Upper lobe of left lung (tissue), 6 donors: ENCODE measurements at regions not wholly inside any gene's neighbourhood (a gene's known extent, or its start where the extent isn't known, plus 50 kb on each side); places are given as distances from the start of the nearest gene placed in this dataset.

Source experiments
- ATAC-seq, 2 donors: fragments of 200-7000 bp; cut with Tn5 transposase; one replicate each; pipeline ENCODE4 v1.9.1; 2022; ENCODE audit warnings: mild to moderate bottlenecking in 2 of 2, moderate library complexity in 2 of 2; ENCODE audit not compliant: low FRiP score in 2 of 2
- DNase-seq, 2 donors: peaks; one replicate each; pipeline ENCODE4 v3.0.0-alpha.2; 2019 to 2020
- H3K27ac ChIP-seq, 4 donors: fragments of 200-600 bp; sonication (generic); one replicate each; pipeline ENCODE4 v1.5.1; 2016 to 2019
- H3K27me3 ChIP-seq, 4 donors: fragments of 200-600 bp; sonication (generic); one replicate each; pipeline ENCODE4 v1.5.1; 2017 to 2019
- H3K36me3 ChIP-seq, 4 donors: fragments of 200-600 bp; sonication (generic); one replicate each; pipeline ENCODE4 v1.5.1; 2016 to 2019
- H3K4me1 ChIP-seq, 4 donors: fragments of 200-600 bp; sonication (generic); one replicate each; pipeline ENCODE4 v1.5.1; 2018 to 2019
- H3K4me3 ChIP-seq, 4 donors: fragments of 200-600 bp; sonication (generic); one replicate each; pipeline ENCODE4 v1.5.1; 2017 to 2019; ENCODE audit warnings: mild to moderate bottlenecking in 2 of 4, moderate library complexity in 1 of 4
- H3K9me3 ChIP-seq, 4 donors: fragments of 200-600 bp; sonication (generic); one replicate each; pipeline ENCODE4 v1.5.1; 2018 to 2019
- EP300 ChIP-seq, 4 donors: sonication (generic); formaldehyde crosslinking; IDR thresholded peaks; one replicate each; pipeline ENCODE4 v1.5.1; 2017; ENCODE audit warnings: antibody characterized with exemption in 4 of 4, control low read depth in 2 of 4
- POLR2A ChIP-seq, 4 donors: fragments of 450-650 bp; IDR thresholded peaks; one replicate each; pipeline ENCODE4 v1.5.1; 2016 to 2017; ENCODE audit warnings: antibody characterized with exemption in 4 of 4, mild to moderate bottlenecking in 2 of 4
- POLR2AphosphoS5 ChIP-seq, 2 donors: sonication (generic); formaldehyde crosslinking; IDR thresholded peaks; one replicate each; pipeline ENCODE4 v1.5.1; 2017; ENCODE audit warnings: antibody characterized with exemption in 2 of 2
- WGBS, 2 donors: methylation state at CpG; one replicate each; pipeline ENCODE4 v1.1.5; 2017 to 2018; 5-methylcytosine and 5-hydroxymethylcytosine counted together
- TF ChIP-seq, protein P1 (sequence below), 6 experiments: fragments of 450-650 bp in 4 of 6; fragments of 200-600 bp in 2 of 6; sonication (generic) in 2 of 6; IDR thresholded peaks; one replicate each; pipeline ENCODE4 v1.5.1; 2016 to 2019; ENCODE audit warnings: antibody characterized with exemption in 6 of 6
- donor health status: DM: no; HTN: no; CAD: no; lungs with moderate emphysema.
- donor health status: DM: no; HTN: yes; CAD: no; lungs with severe emphysema.

DNA sequence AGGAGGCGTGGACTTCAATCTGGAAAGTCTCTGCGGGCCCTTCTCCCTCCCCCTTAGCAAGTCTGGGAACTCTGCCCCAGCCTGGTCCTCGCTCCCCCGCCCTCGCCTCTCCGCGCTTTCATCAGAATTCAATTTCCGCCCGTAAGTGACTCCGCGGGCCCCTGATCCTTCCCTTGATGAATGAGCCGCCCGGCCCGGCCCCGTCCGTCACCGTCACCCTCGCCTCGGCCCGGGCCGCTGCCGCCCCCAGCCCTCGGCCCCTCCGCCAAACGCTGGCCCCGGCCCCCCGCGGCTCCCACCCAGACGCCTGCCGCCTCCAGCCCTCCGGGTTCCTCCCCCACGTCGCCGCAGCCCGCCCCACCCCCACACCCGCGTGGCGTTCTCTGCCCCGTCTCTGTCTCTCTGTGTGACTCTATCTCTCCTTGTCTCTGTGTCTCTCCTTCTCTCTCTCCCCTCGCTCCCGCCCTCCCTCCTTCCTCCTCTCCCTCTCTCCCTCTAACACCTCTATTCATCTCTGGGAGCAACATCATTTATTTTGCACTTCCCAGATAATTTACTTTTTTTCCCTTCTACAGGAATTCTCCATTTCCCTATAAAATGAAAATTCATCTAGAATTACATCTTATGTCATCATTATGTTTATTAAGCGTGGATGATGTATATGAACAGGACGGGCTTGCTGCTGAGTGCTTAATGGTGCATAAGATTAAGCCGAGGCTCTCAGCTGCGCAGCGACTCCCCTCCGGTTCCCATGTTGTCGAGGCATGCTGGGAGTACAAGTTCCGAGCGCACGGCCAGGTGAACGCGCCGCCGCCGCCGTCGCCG, 91.2 kb upstream of the PAX2 start:
- Histone ChIP-seq H3K36me3 (no peaks in the 10 kb centered on the region), H3K27ac (no peak overlapping the region), H3K4me3 (peak overlapping the region in 3 of 4 donors; percentile 9 to 40 (median 20)), H3K27me3 (peaks cover 0 to 63% (median 40%) of the 10 kb centered on the region in 4 donors), H3K9me3 (no peaks in the 10 kb centered on the region), H3K4me1 (peaks cover 25 to 35% (median 30%) of the 10 kb centered on the region in 4 donors)
- TF ChIP-seq EP300 (IDR thresholded peaks at IDR 0.05) = no peak
- no peak for TF ChIP-seq POLR2A (IDR thresholded peaks at IDR 0.05)
- TF ChIP-seq, protein P1, sequence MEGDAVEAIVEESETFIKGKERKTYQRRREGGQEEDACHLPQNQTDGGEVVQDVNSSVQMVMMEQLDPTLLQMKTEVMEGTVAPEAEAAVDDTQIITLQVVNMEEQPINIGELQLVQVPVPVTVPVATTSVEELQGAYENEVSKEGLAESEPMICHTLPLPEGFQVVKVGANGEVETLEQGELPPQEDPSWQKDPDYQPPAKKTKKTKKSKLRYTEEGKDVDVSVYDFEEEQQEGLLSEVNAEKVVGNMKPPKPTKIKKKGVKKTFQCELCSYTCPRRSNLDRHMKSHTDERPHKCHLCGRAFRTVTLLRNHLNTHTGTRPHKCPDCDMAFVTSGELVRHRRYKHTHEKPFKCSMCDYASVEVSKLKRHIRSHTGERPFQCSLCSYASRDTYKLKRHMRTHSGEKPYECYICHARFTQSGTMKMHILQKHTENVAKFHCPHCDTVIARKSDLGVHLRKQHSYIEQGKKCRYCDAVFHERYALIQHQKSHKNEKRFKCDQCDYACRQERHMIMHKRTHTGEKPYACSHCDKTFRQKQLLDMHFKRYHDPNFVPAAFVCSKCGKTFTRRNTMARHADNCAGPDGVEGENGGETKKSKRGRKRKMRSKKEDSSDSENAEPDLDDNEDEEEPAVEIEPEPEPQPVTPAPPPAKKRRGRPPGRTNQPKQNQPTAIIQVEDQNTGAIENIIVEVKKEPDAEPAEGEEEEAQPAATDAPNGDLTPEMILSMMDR (IDR thresholded peaks at IDR 0.05) = no peak
- no peak for TF ChIP-seq POLR2AphosphoS5 (IDR thresholded peaks at IDR 0.05)
- DNase-seq = peak in 1 of 2 donors; percentile 82
- ATAC-seq = no peak
- WGBS, 2 donors = 0 to 1% methylated on average over 23 to 47 of the region's 59 CpGs

DNA sequence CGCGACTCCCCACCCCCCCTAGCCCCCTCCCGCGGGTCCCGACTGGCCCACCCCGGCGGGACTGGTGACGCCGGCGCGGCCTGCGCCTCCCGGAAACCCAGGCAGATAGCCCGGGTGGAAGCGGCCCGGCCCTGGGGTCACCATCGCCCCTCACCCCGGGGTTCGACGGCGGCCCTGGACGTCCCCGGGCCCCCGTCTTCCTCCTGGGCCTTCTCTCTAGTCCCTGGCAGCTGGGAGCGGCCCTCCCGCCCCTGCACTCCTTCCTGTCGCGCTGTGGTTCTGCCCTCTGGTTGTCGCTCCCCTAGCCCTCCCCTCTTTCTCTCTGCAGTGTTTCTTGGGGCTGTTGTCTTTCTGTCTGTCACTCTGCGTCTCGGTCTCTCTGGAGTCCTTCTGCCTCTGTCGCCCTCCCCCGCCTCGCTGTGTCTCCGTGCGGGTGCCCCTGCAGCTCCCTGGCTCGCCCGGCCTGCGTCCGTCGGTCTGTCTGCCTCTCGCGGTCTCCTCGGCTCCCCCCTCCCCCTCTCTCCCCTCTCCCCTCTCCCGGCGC, 90.5 kb upstream of the PAX2 start:
- no peak for TF ChIP-seq EP300 (IDR thresholded peaks at IDR 0.05)
- TF ChIP-seq, protein P1 (IDR thresholded peaks at IDR 0.05) = no peak
- H3K9me3 ChIP-seq = no peaks in the 10 kb centered on the region
- no peak overlapping the region for H3K27ac ChIP-seq
- peak overlapping the region in 2 of 4 donors; percentile 3 to 25 for H3K4me3 ChIP-seq
- ATAC-seq (no peak), DNase-seq (peak in 1 of 2 donors; percentile 81)
- 1 to 3% methylated on average over 22 to 38 of the region's 46 CpGs for WGBS, 2 donors
- H3K27me3 ChIP-seq = peaks cover 0 to 70% (median 44%) of the 10 kb centered on the region in 4 donors
- peaks cover 25 to 35% (median 30%) of the 10 kb centered on the region in 4 donors for H3K4me1 ChIP-seq
- no peaks in the 10 kb centered on the region for H3K36me3 ChIP-seq

DNA sequence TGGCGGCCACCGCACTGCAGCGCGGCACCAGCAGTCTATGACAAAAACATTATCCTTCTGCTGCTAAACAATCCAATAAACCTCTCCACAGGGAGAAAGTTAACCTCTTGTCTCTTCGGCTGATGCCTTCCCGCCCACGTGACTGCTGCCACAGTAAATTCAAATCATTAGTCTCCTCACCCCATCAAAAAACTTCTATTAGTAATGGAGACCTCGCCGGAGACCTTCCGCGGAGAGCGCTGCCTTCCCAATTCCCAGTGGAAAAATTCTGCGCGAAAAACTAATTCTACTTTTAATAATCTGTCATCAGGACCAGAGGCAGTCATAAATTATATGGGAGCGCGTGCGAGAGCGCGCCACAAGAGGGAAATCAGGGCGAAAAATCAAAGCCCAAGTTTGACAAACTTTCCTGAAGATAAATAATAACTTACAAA, 90.0 kb upstream of the PAX2 start:
- Histone ChIP-seq H3K36me3 (no peaks in the 10 kb centered on the region), H3K9me3 (no peaks in the 10 kb centered on the region), H3K27me3 (peaks cover 0 to 74% (median 46%) of the 10 kb centered on the region in 4 donors), H3K4me1 (peaks cover 25 to 35% (median 30%) of the 10 kb centered on the region in 4 donors), H3K27ac (no peak overlapping the region), H3K4me3 (peak overlapping the region in 2 of 4 donors; percentile 3 to 25)
- TF ChIP-seq EP300 (IDR thresholded peaks at IDR 0.05) (no peak), POLR2A (IDR thresholded peaks at IDR 0.05) (no peak), POLR2AphosphoS5 (IDR thresholded peaks at IDR 0.05) (no peak)
- TF ChIP-seq, protein P1 (IDR thresholded peaks at IDR 0.05) = no peak
- WGBS, 2 donors = 2 to 3% methylated on average over 20 of the region's 20 CpGs
- ATAC-seq (no peak), DNase-seq (no peak)

DNA sequence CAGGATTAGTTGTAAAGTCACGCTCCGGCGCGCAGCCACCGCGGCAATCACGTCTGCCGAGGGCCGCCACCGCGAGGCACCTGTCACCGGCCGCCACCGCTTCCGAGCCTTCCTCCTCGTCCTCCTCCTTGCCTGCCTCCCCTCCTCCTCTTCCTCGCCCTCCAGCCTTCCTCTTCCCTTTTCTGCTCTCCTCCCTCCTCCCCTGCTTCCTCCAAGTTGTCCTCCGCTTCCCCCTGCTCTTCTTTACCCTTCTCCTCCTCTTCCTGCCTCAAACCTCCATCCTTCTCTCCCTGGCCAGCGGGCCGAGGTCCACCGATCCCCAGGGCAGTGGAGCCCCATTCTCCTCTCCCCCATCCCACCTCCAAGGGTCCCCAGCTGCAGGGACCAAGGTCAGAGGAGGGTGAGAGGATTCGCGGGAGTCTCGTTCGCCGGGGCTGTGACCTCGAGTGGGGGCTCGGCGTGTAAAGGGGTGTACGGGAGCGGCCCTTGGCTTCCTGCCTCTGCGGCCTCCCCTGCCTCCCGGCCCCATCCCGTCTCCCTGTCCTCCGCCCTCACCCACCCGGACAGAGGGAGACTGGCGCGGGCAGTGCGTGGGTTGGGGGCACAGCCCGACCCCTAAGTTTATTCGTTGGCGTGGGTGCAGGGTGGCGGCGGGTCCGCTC, 89.5 kb upstream of the PAX2 start:
- ATAC-seq = peak in 1 of 2 donors; percentile 26

More for the DNA sequence above, 89.5 kb upstream of the PAX2 start:
- H3K36me3 ChIP-seq = no peaks in the 10 kb centered on the region
- DNase-seq = peak in 1 of 2 donors; percentile 79
- 3 to 5% methylated on average over 33 of the region's 45 CpGs for WGBS, 2 donors
- H3K4me1 ChIP-seq = peaks cover 25 to 35% (median 30%) of the 10 kb centered on the region in 4 donors
- TF ChIP-seq EP300 (IDR thresholded peaks at IDR 0.05) = no peak
- TF ChIP-seq POLR2A (IDR thresholded peaks at IDR 0.05) = no peak
- TF ChIP-seq POLR2AphosphoS5 (IDR thresholded peaks at IDR 0.05) = no peak
- TF ChIP-seq, protein P1 (IDR thresholded peaks at IDR 0.05) = no peak
- H3K9me3 ChIP-seq = no peaks in the 10 kb centered on the region
- peak overlapping the region in 2 of 4 donors; percentile 9 to 26 for H3K4me3 ChIP-seq
- H3K27ac ChIP-seq = no peak overlapping the region
- peaks cover 0 to 75% (median 47%) of the 10 kb centered on the region in 4 donors for H3K27me3 ChIP-seq
